ENCODE measurements at regions not wholly inside any gene's neighbourhood (a gene's known extent, or its start where the extent isn't known, plus 50 kb on each side); places are given as distances from the start of the nearest gene placed in this dataset.

DNA sequence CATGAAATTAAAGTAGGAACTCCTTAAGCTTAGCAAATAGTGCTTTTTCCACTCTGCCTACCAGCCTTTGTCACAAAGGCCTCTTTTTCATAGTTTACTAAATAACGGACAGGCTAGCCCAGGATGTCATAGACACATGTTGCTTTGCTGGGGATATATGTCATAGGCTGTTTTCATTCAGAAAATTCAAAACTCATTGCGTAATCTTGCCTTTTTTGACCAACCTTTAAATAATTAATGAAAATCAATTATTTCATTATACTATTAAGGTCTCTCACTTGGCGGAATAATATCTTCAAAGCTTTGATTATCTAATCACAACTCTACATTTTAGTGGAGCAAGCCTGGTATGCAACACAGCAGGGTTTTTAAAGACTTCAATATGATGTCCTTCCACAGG lies 1245.7 kb upstream of the LRRTM1 start:
- no peaks in the 10 kb centered on the region for H3K9me3 ChIP-seq (ENCODE audit: control insufficient read depth, insufficient read depth, low read length)
- H3K4me3 ChIP-seq (ENCODE audit: low read length), result no peak overlapping the region
- no peaks in the 10 kb centered on the region for H3K27me3 ChIP-seq (ENCODE audit: control insufficient read depth, low read length)
- no peak overlapping the region for H3K27ac ChIP-seq (ENCODE audit: low read depth, low read length)
- TF ChIP-seq EZH2phosphoT487 (IDR thresholded peaks at IDR 0.05; ENCODE audit: borderline replicate concordance, low read length), result no peak
- TF ChIP-seq, protein P1, sequence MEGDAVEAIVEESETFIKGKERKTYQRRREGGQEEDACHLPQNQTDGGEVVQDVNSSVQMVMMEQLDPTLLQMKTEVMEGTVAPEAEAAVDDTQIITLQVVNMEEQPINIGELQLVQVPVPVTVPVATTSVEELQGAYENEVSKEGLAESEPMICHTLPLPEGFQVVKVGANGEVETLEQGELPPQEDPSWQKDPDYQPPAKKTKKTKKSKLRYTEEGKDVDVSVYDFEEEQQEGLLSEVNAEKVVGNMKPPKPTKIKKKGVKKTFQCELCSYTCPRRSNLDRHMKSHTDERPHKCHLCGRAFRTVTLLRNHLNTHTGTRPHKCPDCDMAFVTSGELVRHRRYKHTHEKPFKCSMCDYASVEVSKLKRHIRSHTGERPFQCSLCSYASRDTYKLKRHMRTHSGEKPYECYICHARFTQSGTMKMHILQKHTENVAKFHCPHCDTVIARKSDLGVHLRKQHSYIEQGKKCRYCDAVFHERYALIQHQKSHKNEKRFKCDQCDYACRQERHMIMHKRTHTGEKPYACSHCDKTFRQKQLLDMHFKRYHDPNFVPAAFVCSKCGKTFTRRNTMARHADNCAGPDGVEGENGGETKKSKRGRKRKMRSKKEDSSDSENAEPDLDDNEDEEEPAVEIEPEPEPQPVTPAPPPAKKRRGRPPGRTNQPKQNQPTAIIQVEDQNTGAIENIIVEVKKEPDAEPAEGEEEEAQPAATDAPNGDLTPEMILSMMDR (IDR thresholded peaks at IDR 0.05; ENCODE audit: low read depth, low read length, poor library complexity, severe bottlenecking), result no peak
- H3K9me2 ChIP-seq (replicated peaks; ENCODE audit: control insufficient read depth, low read length), result no peaks in the 10 kb centered on the region
- no peak overlapping the region for H3K4me2 ChIP-seq (ENCODE audit: low read length)
- H3F3A ChIP-seq (ENCODE audit: control insufficient read depth, insufficient read depth), result no peaks in the 10 kb centered on the region
- no peaks in the 10 kb centered on the region for H3K36me3 ChIP-seq (ENCODE audit: control insufficient read depth, low read length)
- no peaks in the 10 kb centered on the region for H4K20me1 ChIP-seq (ENCODE audit: control insufficient read depth, insufficient read depth, low read depth, low read length)
- H3K4me1 ChIP-seq (ENCODE audit: control insufficient read depth, low read length), result no peaks in the 10 kb centered on the region
- H3K79me2 ChIP-seq (ENCODE audit: control insufficient read depth, low read length), result no peaks in the 10 kb centered on the region

DNA sequence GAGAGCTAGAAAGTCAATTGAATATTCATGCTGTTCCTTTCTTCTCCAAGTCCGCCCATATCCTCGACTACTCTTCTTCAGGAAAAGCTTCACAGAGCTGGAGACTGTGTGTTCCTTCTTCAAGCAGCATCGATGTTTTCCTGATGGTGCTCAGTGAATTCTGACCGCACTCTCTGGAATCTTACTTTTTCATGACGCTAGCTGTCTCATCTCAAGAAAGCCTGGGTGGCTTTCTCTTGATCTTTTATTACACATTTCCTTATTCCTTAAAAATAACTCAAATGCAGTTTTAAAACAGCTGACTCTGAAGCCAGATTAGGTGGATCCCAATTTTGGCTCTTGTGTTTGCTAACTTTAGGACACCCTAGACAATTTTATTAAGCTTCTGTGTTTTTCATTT lies 1245.1 kb upstream of the LRRTM1 start:
- Histone ChIP-seq H3K9me3 (ENCODE audit: control insufficient read depth, insufficient read depth, low read length) (no peaks in the 10 kb centered on the region), H3K9me2 (replicated peaks; ENCODE audit: control insufficient read depth, low read length) (no peaks in the 10 kb centered on the region), H3K4me1 (ENCODE audit: control insufficient read depth, low read length) (no peaks in the 10 kb centered on the region), H3K4me2 (ENCODE audit: low read length) (no peak overlapping the region), H3K36me3 (ENCODE audit: control insufficient read depth, low read length) (no peaks in the 10 kb centered on the region), H3K27ac (ENCODE audit: low read depth, low read length) (no peak overlapping the region), H3K79me2 (ENCODE audit: control insufficient read depth, low read length) (no peaks in the 10 kb centered on the region), H3K27me3 (ENCODE audit: control insufficient read depth, low read length) (no peaks in the 10 kb centered on the region), H4K20me1 (ENCODE audit: control insufficient read depth, insufficient read depth, low read depth, low read length) (no peaks in the 10 kb centered on the region), H3F3A (ENCODE audit: control insufficient read depth, insufficient read depth) (no peaks in the 10 kb centered on the region), H3K4me3 (ENCODE audit: low read length) (no peak overlapping the region)
- TF ChIP-seq, protein P1 (IDR thresholded peaks at IDR 0.05; ENCODE audit: low read depth, low read length, poor library complexity, severe bottlenecking), result no peak
- TF ChIP-seq EZH2phosphoT487 (IDR thresholded peaks at IDR 0.05; ENCODE audit: borderline replicate concordance, low read length), result no peak

DNA sequence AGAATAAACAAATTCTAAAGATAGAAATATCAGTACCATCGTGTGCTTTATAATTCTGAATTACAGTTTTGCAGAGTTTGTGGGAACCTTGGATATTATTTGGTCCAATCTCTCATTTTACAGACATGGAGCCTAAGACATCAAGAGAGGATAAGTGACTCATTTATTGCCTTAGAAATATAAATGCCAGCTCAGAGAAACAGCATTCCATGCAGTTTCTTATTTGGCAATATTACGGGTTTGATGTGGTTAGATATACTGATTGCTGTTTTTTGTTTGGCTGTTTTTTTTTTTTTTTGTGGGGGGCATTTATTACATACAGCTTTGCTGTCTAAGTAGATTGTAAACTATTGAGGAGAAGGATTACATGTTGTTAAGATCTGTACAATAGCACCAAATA lies 1241.1 kb upstream of the LRRTM1 start:
- Histone ChIP-seq H3K27me3 (ENCODE audit: control insufficient read depth, low read length) (no peaks in the 10 kb centered on the region), H3K4me1 (ENCODE audit: control insufficient read depth, low read length) (no peaks in the 10 kb centered on the region), H3K27ac (ENCODE audit: low read depth, low read length) (no peak overlapping the region), H3K4me3 (ENCODE audit: low read length) (no peak overlapping the region), H3K36me3 (ENCODE audit: control insufficient read depth, low read length) (no peaks in the 10 kb centered on the region), H3K9me2 (replicated peaks; ENCODE audit: control insufficient read depth, low read length) (no peaks in the 10 kb centered on the region), H3K9me3 (ENCODE audit: control insufficient read depth, insufficient read depth, low read length) (no peaks in the 10 kb centered on the region), H3F3A (ENCODE audit: control insufficient read depth, insufficient read depth) (no peaks in the 10 kb centered on the region), H3K79me2 (ENCODE audit: control insufficient read depth, low read length) (no peaks in the 10 kb centered on the region), H4K20me1 (ENCODE audit: control insufficient read depth, insufficient read depth, low read depth, low read length) (no peaks in the 10 kb centered on the region), H3K4me2 (ENCODE audit: low read length) (no peak overlapping the region)
- TF ChIP-seq EZH2phosphoT487 (IDR thresholded peaks at IDR 0.05; ENCODE audit: borderline replicate concordance, low read length), result no peak
- TF ChIP-seq, protein P1 (IDR thresholded peaks at IDR 0.05; ENCODE audit: low read depth, low read length, poor library complexity, severe bottlenecking), result no peak

DNA sequence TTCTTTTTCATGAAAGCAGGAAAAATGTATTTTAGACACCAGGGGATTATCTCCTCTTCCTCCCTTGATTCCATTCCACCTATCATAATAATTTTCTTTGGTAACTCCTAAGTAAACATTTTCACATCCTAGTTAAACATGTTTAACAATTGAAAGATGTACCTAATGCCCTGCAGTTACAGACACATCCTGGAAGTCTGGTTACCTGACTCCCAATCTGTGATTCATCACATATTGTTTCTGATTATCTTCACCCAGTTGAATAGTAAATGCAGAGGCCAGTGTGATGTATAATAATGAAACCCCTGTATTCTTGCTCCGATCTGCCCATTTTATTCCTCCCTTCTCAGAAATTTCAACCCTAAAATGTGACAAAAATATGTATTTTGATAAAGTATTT lies 1237.6 kb upstream of the LRRTM1 start:
- Histone ChIP-seq H3F3A (ENCODE audit: control insufficient read depth, insufficient read depth) (no peaks in the 10 kb centered on the region), H3K27me3 (ENCODE audit: control insufficient read depth, low read length) (no peaks in the 10 kb centered on the region), H3K27ac (ENCODE audit: low read depth, low read length) (no peak overlapping the region), H3K4me1 (ENCODE audit: control insufficient read depth, low read length) (no peaks in the 10 kb centered on the region), H4K20me1 (ENCODE audit: control insufficient read depth, insufficient read depth, low read depth, low read length) (no peaks in the 10 kb centered on the region), H3K9me2 (replicated peaks; ENCODE audit: control insufficient read depth, low read length) (no peaks in the 10 kb centered on the region), H3K79me2 (ENCODE audit: control insufficient read depth, low read length) (no peaks in the 10 kb centered on the region), H3K9me3 (ENCODE audit: control insufficient read depth, insufficient read depth, low read length) (no peaks in the 10 kb centered on the region), H3K4me2 (ENCODE audit: low read length) (no peak overlapping the region), H3K4me3 (ENCODE audit: low read length) (no peak overlapping the region), H3K36me3 (ENCODE audit: control insufficient read depth, low read length) (no peaks in the 10 kb centered on the region)
- TF ChIP-seq, protein P1 (IDR thresholded peaks at IDR 0.05; ENCODE audit: low read depth, low read length, poor library complexity, severe bottlenecking), result no peak
- no peak for TF ChIP-seq EZH2phosphoT487 (IDR thresholded peaks at IDR 0.05; ENCODE audit: borderline replicate concordance, low read length)

Measured in DOHH2 (cell line).